ENCODE measurements at regions not wholly inside any gene's neighbourhood (a gene's known extent, or its start where the extent isn't known, plus 50 kb on each side); places are given as distances from the start of the nearest gene placed in this dataset.

DNA sequence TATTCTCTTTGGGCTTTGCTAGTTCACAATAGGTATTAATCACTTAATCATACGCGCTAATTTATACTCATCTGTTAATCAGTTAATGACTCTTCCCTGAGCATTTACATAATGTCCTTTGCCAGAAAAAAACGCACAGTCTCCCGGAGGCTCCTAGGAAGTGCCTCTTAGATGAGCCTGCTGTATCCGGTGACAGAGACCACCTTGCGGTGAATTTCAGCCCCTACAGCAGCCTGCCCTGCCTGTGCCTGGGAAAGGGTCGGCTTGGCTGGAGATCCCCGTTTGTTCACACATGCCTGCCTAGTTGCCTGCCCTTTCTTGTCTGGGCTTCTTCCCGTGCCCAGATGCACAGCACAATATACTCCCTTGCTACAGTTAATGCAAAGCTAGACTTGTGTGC is 152.9 kb downstream of the ZBTB18 start:
- Histone ChIP-seq H3K27me3 (ENCODE audit: low read depth) (no peaks in the 10 kb centered on the region), H3K4me3 (no peak overlapping the region), H3K27ac (no peak overlapping the region), H3K9me3 (no peaks in the 10 kb centered on the region), H3K4me1 (no peaks in the 10 kb centered on the region), H3K36me3 (no peaks in the 10 kb centered on the region)
- ATAC-seq (no peak), DNase-seq (no peak)
- intact Hi-C loops (cut with DNase I): no loop called here
- TF ChIP-seq, protein P1, sequence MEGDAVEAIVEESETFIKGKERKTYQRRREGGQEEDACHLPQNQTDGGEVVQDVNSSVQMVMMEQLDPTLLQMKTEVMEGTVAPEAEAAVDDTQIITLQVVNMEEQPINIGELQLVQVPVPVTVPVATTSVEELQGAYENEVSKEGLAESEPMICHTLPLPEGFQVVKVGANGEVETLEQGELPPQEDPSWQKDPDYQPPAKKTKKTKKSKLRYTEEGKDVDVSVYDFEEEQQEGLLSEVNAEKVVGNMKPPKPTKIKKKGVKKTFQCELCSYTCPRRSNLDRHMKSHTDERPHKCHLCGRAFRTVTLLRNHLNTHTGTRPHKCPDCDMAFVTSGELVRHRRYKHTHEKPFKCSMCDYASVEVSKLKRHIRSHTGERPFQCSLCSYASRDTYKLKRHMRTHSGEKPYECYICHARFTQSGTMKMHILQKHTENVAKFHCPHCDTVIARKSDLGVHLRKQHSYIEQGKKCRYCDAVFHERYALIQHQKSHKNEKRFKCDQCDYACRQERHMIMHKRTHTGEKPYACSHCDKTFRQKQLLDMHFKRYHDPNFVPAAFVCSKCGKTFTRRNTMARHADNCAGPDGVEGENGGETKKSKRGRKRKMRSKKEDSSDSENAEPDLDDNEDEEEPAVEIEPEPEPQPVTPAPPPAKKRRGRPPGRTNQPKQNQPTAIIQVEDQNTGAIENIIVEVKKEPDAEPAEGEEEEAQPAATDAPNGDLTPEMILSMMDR (IDR thresholded peaks at IDR 0.05): no peak

DNA sequence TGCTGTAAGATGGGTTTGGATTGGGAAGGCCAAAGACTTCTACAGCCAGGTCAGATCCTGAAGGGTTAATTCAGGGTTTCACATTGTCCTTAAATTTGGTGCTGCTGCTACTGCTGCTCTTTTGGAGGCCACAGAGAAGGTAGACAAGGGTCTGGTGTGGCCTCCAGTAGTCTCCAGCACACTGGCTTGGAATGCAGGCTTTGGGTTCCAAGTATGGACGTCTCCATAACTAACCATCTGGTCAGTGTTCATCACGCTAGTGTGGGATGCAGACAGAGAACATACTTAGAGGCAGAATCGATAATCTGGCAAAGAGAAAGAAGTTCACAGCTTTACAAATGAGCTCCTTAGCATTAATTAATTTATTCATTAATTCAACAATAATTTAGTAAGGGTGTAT is 154.1 kb downstream of the ZBTB18 start:
- H3K4me1 ChIP-seq: no peaks in the 10 kb centered on the region
- DNase-seq (no peak), ATAC-seq (no peak)
- TF ChIP-seq, protein P1 (IDR thresholded peaks at IDR 0.05): no peak
- no peaks in the 10 kb centered on the region for H3K9me3 ChIP-seq
- no peak overlapping the region for H3K27ac ChIP-seq
- intact Hi-C loops (cut with DNase I): no loop called here
- H3K27me3 ChIP-seq (ENCODE audit: low read depth): no peaks in the 10 kb centered on the region
- H3K4me3 ChIP-seq: no peak overlapping the region
- H3K36me3 ChIP-seq: no peaks in the 10 kb centered on the region

DNA sequence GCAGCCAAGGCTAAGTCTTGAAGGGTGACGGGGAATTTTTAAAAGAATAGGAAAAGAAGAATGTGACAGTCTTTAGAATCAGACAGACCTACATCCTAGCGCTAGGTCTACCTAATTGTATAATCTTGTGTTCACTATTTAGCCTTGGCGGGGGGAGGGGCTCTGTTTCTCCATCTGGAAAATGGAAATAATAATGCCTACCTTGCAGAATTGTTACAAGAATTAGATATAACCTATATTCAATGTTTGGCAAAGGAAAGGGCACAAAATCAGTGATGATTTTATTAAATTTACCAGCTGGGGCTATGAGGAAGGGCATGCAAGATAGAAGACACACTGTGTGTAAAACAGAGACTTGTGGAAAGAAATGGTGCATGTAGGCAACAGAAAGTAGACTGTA is 154.8 kb downstream of the ZBTB18 start:
- intact Hi-C loops (cut with DNase I): no loop called here
- Histone ChIP-seq H3K36me3 (no peaks in the 10 kb centered on the region), H3K4me3 (no peak overlapping the region), H3K9me3 (no peaks in the 10 kb centered on the region), H3K27me3 (ENCODE audit: low read depth) (no peaks in the 10 kb centered on the region), H3K27ac (no peak overlapping the region), H3K4me1 (no peaks in the 10 kb centered on the region)
- TF ChIP-seq, protein P1 (IDR thresholded peaks at IDR 0.05): no peak
- DNase-seq: no peak
- ATAC-seq: no peak

DNA sequence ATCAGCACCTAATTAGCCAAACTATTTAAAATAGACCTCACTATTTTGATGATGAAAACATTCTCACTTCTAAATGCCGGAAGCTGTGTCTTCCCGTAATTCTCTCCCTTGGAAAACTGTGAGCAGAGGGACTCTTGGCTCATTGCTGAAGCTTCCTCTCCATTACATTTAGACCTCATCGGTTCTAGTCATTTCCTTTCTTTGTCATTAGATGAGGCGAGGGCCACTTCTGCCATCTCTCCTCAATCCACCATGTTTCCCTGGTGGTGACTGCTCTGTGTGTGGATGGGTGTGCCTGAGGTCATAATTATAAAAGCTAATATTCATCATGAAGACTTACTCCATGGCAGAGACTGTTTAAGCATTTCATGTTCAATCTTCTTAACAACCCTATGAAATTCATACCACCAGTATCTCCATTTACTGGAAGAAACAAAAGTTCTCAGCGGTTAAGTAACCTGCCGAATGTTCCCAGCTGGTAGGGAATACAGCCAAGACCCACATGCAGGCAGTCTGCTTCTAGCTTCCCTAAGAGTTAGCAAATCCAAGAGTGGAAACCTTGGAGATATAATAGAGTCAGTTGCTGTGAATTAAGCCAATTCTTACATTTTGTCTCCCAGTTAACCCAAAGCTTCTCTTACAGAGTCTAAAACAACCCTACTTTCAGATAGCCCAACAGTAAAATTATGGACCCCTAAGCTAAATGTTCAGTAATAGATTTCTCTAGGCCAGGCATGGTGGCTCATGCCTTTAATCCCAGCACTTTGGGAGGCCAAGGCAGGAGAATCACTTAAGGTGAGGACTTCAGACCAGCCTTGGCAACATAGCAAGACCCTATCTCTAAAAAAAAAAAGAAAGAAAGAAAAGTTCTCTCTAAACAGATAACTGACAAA is 156.2 kb downstream of the ZBTB18 start:
- Histone ChIP-seq H3K4me1 (peaks cover 7% of the 10 kb centered on the region), H3K27ac (no peak overlapping the region), H3K9me3 (no peaks in the 10 kb centered on the region), H3K27me3 (ENCODE audit: low read depth) (no peaks in the 10 kb centered on the region), H3K4me3 (no peak overlapping the region), H3K36me3 (no peaks in the 10 kb centered on the region)
- DNase-seq (no peak), ATAC-seq (no peak)
- TF ChIP-seq, protein P1 (IDR thresholded peaks at IDR 0.05): no peak
- intact Hi-C loops (cut with DNase I): no loop called here

DNA sequence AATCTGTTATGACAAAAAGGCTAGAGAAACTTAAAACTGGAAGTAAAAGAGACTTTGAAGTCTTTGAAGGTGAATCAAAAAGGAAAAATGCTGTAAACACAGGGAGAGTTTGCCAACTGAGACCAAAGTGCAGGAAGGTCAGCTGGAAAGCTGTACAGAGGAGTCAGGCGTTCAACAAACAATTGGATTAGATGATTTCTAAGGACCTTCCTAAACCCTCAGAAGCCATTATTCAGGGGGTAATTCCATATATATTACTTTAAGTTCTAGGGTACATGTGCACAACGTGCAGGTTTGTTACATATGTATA is 156.8 kb downstream of the ZBTB18 start:
- Histone ChIP-seq H3K27me3 (ENCODE audit: low read depth) (no peaks in the 10 kb centered on the region), H3K4me1 (peaks cover 7% of the 10 kb centered on the region), H3K27ac (no peak overlapping the region), H3K9me3 (no peaks in the 10 kb centered on the region), H3K36me3 (no peaks in the 10 kb centered on the region), H3K4me3 (no peak overlapping the region)
- DNase-seq (no peak), ATAC-seq (no peak)
- TF ChIP-seq, protein P1 (IDR thresholded peaks at IDR 0.05): no peak
- intact Hi-C loops (cut with DNase I): no loop called here

All from lower lobe of right lung (tissue), 2 donors.